DOHH2 (cell line): ENCODE measurements at regions not wholly inside any gene's neighbourhood (a gene's known extent, or its start where the extent isn't known, plus 50 kb on each side); places are given as distances from the start of the nearest gene placed in this dataset.
A peak's percentile ranks its signal among the peaks of the same experiment; 100 is the strongest.

Experiments
- H3F3A ChIP-seq: fragments of 200-600 bp; sonication (generic), shearing (Covaris generic); 2 replicates; pipeline ENCODE4 v1.6.0; 2016; ENCODE audit warnings: antibody characterized with exemption, mild to moderate bottlenecking; ENCODE audit not compliant: control insufficient read depth, insufficient read depth
- H3K27ac ChIP-seq: fragments of 200-600 bp; sonication (generic); 2 replicates; pipeline ENCODE4 v1.5.1; 2014; ENCODE audit warnings: low read depth, mild to moderate bottlenecking, low read length, moderate library complexity
- H3K27me3 ChIP-seq: fragments of 200-600 bp; sonication (generic); 2 replicates; pipeline ENCODE4 v1.6.1; 2014; ENCODE audit warnings: mild to moderate bottlenecking, low read length, mixed read lengths; ENCODE audit not compliant: control insufficient read depth
- H3K36me3 ChIP-seq: fragments of 200-600 bp; sonication (generic); 2 replicates; pipeline ENCODE4 v1.6.1; 2014; ENCODE audit warnings: mild to moderate bottlenecking, low read length, moderate library complexity, mixed read lengths; ENCODE audit not compliant: control insufficient read depth
- H3K4me1 ChIP-seq: fragments of 200-600 bp; sonication (generic); 2 replicates; pipeline ENCODE4 v1.6.1; 2014; ENCODE audit warnings: mild to moderate bottlenecking, low read length, mixed read lengths; ENCODE audit not compliant: control insufficient read depth
- H3K4me2 ChIP-seq: fragments of 200-600 bp; sonication (generic); 2 replicates; pipeline ENCODE4 v1.6.0; 2014; ENCODE audit warnings: mild to moderate bottlenecking, low read length, moderate library complexity
- H3K4me3 ChIP-seq: fragments of 200-600 bp; sonication (generic); 2 replicates; pipeline ENCODE4 v1.5.1; 2014; ENCODE audit warnings: mild to moderate bottlenecking, low read length, mixed read lengths
- H3K79me2 ChIP-seq: fragments of 200-600 bp; sonication (generic); 2 replicates; pipeline ENCODE4 v1.6.1; 2014; ENCODE audit warnings: mild to moderate bottlenecking, low read length, mixed read lengths; ENCODE audit not compliant: control insufficient read depth
- H3K9me2 ChIP-seq: fragments of 200-600 bp; sonication (generic); replicated peaks from 2 replicates; pipeline ENCODE4 v1.6.1; 2014; ENCODE audit warnings: mild to moderate bottlenecking, low read length, mixed read lengths; ENCODE audit not compliant: control insufficient read depth
- H3K9me3 ChIP-seq: fragments of 200-600 bp; sonication (generic); 2 replicates; pipeline ENCODE4 v1.6.1; 2014; ENCODE audit warnings: antibody characterized with exemption, low read length, mixed read lengths; ENCODE audit not compliant: control insufficient read depth, insufficient read depth
- H4K20me1 ChIP-seq: fragments of 200-600 bp; sonication (generic); 2 replicates; pipeline ENCODE4 v1.6.0; 2014; ENCODE audit warnings: low read depth, mild to moderate bottlenecking, antibody characterized with exemption, low read length, moderate library complexity; ENCODE audit not compliant: control insufficient read depth, insufficient read depth
- CTCF ChIP-seq: fragments of 200-600 bp; sonication (generic); IDR thresholded peaks from one replicate; pipeline ENCODE4 v1.5.1; 2014; ENCODE audit warnings: antibody characterized with exemption, mild to moderate bottlenecking, low read depth, low read length; ENCODE audit not compliant: poor library complexity, severe bottlenecking
- EZH2phosphoT487 ChIP-seq: fragments of 200-600 bp; sonication (generic); IDR thresholded peaks from 2 replicates; pipeline ENCODE4 v1.6.1; 2017; ENCODE audit warnings: borderline replicate concordance, mild to moderate bottlenecking, antibody characterized with exemption, low read length, moderate library complexity, mixed read lengths

- H3K9me3 ChIP-seq, result no peaks in the 10 kb centered on the region
- TF ChIP-seq CTCF (no peak), EZH2phosphoT487 (no peak)
- no peak overlapping the region for H3K27ac ChIP-seq
Measured at GRCh38 chr7:47128700-47129099, 453.2 kb downstream of the TNS3 start.

GRCh38 chr7:47125529-47125928, 456.4 kb downstream of the TNS3 start:
- H3K27ac ChIP-seq, result no peak overlapping the region
- no peaks in the 10 kb centered on the region for H3K9me2 ChIP-seq
- H3K79me2 ChIP-seq, result no peaks in the 10 kb centered on the region
- H3K4me3 ChIP-seq, result no peak overlapping the region
- no peaks in the 10 kb centered on the region for H3K27me3 ChIP-seq
- H3K4me2 ChIP-seq, result no peak overlapping the region
- H3K9me3 ChIP-seq, result no peaks in the 10 kb centered on the region
- H3K36me3 ChIP-seq, result no peaks in the 10 kb centered on the region
- TF ChIP-seq EZH2phosphoT487 (no peak), CTCF (no peak)
- no peaks in the 10 kb centered on the region for H4K20me1 ChIP-seq
- peaks cover 3% of the 10 kb centered on the region for H3K4me1 ChIP-seq
- no peaks in the 10 kb centered on the region for H3F3A ChIP-seq

More at GRCh38 chr7:47128700-47129099, 453.2 kb downstream of the TNS3 start:
- Histone ChIP-seq H3K79me2 (no peaks in the 10 kb centered on the region), H3K4me1 (no peaks in the 10 kb centered on the region), H3K4me3 (no peak overlapping the region), H3K4me2 (no peak overlapping the region), H4K20me1 (no peaks in the 10 kb centered on the region), H3K27me3 (no peaks in the 10 kb centered on the region), H3F3A (no peaks in the 10 kb centered on the region), H3K9me2 (no peaks in the 10 kb centered on the region; the same call in 1 of the 2 replicates), H3K36me3 (no peaks in the 10 kb centered on the region)

DNA sequence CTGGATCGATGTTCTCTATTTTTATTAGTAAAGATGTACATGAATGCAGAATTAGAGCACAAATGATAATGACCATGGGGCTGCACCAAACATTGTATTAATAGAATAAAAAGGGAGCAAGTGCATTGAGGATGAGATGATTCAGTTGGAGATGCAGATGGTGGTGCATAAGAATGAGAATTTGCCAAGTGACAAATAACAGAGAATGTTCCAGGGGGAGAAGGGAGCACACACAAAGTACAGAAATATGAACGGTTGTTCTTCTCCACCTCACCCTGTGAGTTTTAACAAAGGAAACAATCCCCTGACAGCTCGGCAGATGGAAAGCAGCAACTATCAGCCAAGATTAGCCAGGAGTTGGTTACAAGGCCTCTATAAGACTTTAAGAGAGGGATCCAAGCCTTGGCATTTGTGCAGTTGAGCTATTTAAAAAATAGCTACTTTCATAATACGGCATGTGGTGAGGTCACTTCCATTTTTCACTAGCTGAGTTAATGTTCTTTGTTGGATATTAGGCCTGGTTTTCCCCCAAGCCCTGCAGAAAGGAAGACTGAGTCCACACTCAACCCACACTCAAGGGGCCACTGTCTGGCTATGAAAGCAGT, 462.5 kb downstream of the TNS3 start:
- H3K4me1 ChIP-seq, result peaks cover 19% of the 10 kb centered on the region
- no peak overlapping the region for H3K27ac ChIP-seq
- no peaks in the 10 kb centered on the region for H3K9me3 ChIP-seq
- no peaks in the 10 kb centered on the region for H3K9me2 ChIP-seq
- H3K79me2 ChIP-seq, result no peaks in the 10 kb centered on the region
- no peak for TF ChIP-seq EZH2phosphoT487
- TF ChIP-seq CTCF, result no peak
- no peaks in the 10 kb centered on the region for H4K20me1 ChIP-seq
- no peaks in the 10 kb centered on the region for H3K27me3 ChIP-seq
- H3K4me2 ChIP-seq, result no peak overlapping the region
- H3K4me3 ChIP-seq, result no peak overlapping the region
- no peaks in the 10 kb centered on the region for H3F3A ChIP-seq
- H3K36me3 ChIP-seq, result no peaks in the 10 kb centered on the region

DNA sequence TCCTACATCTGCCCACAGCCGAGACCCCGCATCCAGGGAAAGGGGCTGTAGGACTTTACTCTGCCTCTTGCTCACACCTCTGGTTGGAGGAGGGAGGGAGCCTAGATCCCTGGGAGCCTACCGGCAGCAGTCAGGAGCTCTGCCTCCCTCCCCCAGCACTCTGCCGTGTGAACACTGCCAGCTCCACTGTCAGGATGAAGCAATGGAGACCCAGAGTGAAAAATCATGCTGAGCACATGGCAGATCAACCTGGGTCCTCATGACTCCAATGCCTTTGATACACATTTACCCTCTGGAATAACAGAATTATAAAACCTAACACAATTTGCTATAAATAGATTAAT, 477.7 kb downstream of the TNS3 start:
- Histone ChIP-seq H3K4me3 (peak overlapping the region; percentile 92), H3K79me2 (peaks cover 34% of the 10 kb centered on the region), H3K27me3 (no peaks in the 10 kb centered on the region), H3K36me3 (peaks cover 32% of the 10 kb centered on the region), H4K20me1 (no peaks in the 10 kb centered on the region), H3K9me2 (no peaks in the 10 kb centered on the region), H3K9me3 (no peaks in the 10 kb centered on the region), H3K27ac (peak overlapping the region; percentile 76), H3K4me1 (peaks cover 66% of the 10 kb centered on the region), H3K4me2 (peak overlapping the region; percentile 91), H3F3A (peaks cover 17% of the 10 kb centered on the region; the same call in 1 of the 2 replicates)
- no peak for TF ChIP-seq CTCF
- no peak for TF ChIP-seq EZH2phosphoT487
